Activated CD8-positive, alpha-beta T cell treated with anti-CD3 and anti-CD28 coated beads, Interleukin-2, amount 10 ng/mL, durations not matched to agents 7 days and 5 days (primary cell): ENCODE measurements at regions not wholly inside any gene's neighbourhood (a gene's known extent, or its start where the extent isn't known, plus 50 kb on each side); places are given as distances from the start of the nearest gene placed in this dataset.

Experiments
- ATAC-seq: fragments of 150-1000 bp; cut with Tn5 transposase; one replicate; pipeline ENCODE4 v1.10.0; 2021; ENCODE audit warnings: moderate library complexity
- CTCF ChIA-PET: fragments of 350-600 bp; sonication (Branson Sonifier 250); formaldehyde crosslinking; loops from one replicate; lab custom pipeline; 2021; ENCODE audit warnings: antibody characterized with exemption; lab: Charles Lee
- POLR2A ChIA-PET: fragments of 350-600 bp; sonication (Branson Sonifier 250); formaldehyde crosslinking; loops from one replicate; lab custom pipeline; 2021; ENCODE audit warnings: antibody characterized with exemption; lab: Charles Lee
- DNase-seq: peaks from one replicate; pipeline ENCODE4 v3.0.0-alpha.2; 2020
- H3K27ac Mint-ChIP-seq: one replicate; pipeline ENCODE4 v1.8.0; 2021; ENCODE audit warnings: mild to moderate bottlenecking, mixed read lengths
- H3K27me3 Mint-ChIP-seq: one replicate; pipeline ENCODE4 v1.8.0; 2021; ENCODE audit warnings: low read depth, mixed read lengths
- H3K36me3 Mint-ChIP-seq: one replicate; pipeline ENCODE4 v1.8.0; 2021; ENCODE audit warnings: low read depth, mixed read lengths
- H3K4me1 Mint-ChIP-seq: one replicate; pipeline ENCODE4 v1.8.0; 2021; ENCODE audit warnings: low read depth, mixed read lengths
- H3K4me3 Mint-ChIP-seq: one replicate; pipeline ENCODE4 v1.8.0; 2021; ENCODE audit warnings: mild to moderate bottlenecking, mixed read lengths
- H3K9me3 Mint-ChIP-seq: one replicate; pipeline ENCODE4 v1.8.0; 2022; ENCODE audit warnings: mixed read lengths; ENCODE audit not compliant: insufficient read depth

DNA sequence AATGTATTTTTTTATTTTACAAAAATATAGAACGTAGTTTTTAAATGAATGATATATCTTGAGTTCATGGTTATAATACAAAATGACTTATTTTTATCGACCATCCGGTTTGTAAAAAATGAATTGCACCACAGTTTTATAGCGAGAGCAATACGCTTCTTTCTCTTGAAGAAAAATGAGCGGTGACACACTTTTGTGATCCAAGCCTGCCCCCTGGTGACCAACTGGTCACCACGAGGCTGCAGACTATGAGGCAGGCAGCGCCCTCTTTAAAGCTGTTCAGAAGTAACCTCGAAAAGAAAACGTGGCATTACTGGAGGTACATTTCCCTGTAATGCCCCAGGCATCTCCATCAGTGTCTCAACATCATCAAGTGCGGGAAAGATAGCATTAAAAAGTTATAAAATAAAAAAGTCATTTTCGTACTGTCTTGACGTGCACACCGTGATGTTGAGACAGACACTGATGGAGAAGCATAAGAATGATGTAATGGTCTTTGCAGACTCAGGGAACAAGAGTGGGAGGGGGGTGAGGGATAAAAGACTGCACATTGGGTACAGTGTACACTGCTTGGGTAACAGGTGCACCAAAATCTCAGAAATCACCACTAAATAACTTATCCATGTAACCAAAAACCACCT, 734.2 kb upstream of the ADAMTS5 start:
- no peaks in the 10 kb centered on the region for H3K27me3 Mint-ChIP-seq
- POLR2A ChIA-PET = no interaction called here
- H3K9me3 Mint-ChIP-seq = no peaks in the 10 kb centered on the region
- no peaks in the 10 kb centered on the region for H3K4me1 Mint-ChIP-seq
- ATAC-seq (peak; percentile 47), DNase-seq (peak; percentile 70)
- H3K36me3 Mint-ChIP-seq = no peaks in the 10 kb centered on the region
- H3K27ac Mint-ChIP-seq = no peak overlapping the region
- CTCF ChIA-PET = interaction anchor here (1.0 to 2.3 kb wide), 3 partner anchors 817 to 1044 kb away, joined by 3 to 8 read pairs (median 4); no protein-coding TSS in a partner anchor
- H3K4me3 Mint-ChIP-seq = no peak overlapping the region

DNA sequence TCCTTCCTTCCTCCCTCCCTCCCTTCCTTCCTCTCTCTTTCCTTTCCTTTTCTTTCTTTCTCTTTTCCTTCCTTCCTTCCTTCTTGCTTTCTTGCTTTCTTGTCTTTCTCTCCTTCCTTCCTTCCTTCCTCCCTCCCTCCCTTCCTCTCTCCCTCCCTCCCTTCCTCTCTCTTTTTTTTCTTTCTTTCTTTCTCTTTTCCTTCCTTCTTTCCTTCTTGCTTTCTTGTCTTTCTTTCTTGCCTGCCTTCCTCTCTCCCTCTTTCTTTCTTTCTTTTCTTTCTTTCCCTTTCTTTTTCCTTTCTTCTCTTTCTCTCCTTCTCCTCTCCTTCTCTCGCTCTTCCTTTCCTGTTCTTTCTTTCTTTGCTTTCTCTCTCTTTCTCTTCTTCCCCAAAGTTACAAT, 728.4 kb upstream of the ADAMTS5 start:
- no peaks in the 10 kb centered on the region for H3K36me3 Mint-ChIP-seq
- no peak overlapping the region for H3K4me3 Mint-ChIP-seq
- no peaks in the 10 kb centered on the region for H3K4me1 Mint-ChIP-seq
- no peak for DNase-seq
- ChIA-PET CTCF (no interaction called here), POLR2A (no interaction called here)
- no peak for ATAC-seq
- H3K27me3 Mint-ChIP-seq = no peaks in the 10 kb centered on the region
- H3K27ac Mint-ChIP-seq = no peak overlapping the region
- peaks cover 4% of the 10 kb centered on the region for H3K9me3 Mint-ChIP-seq

DNA sequence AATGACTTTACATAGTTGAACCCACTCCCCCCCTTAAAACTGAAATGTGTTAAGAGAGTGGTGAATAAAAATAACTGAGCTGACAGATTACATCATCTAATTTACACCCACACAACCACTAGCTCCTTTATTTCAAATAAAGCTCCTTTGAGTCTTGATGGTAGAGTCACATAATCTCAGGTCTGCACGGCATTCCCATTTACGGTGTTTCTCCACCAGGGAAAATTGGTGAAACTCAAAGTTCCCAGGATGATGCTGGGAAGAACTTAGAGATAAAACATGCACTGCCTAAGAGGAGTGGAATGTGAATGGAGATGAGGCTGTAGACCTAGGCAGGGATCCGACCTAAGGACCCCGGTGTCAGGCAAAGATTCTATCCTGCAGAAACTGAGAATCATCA, 727.8 kb upstream of the ADAMTS5 start:
- H3K4me1 Mint-ChIP-seq = no peaks in the 10 kb centered on the region
- POLR2A ChIA-PET = no interaction called here
- H3K9me3 Mint-ChIP-seq = peaks cover 4% of the 10 kb centered on the region

DNA sequence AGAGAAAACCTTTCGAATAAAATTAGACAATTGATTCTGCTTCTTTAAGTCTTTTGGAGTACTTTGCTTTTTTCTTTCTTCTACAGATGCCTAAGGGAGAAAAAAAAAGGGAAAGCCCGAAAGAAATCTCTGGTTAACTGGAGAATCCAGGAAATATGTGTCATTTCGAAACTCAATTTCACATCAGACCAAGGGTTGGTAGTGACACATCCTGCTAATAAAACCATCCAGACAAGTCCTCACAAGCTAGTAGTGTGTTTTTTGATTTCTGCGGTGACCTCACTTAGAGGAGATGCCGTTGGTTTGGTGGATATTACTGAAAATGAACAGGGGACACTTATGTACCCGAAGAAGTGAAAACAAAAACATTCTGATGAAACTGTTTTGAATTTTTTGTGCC, 726.5 kb upstream of the ADAMTS5 start:
- H3K9me3 Mint-ChIP-seq = peaks cover 9% of the 10 kb centered on the region
- H3K4me3 Mint-ChIP-seq = no peak overlapping the region
- H3K27me3 Mint-ChIP-seq = no peaks in the 10 kb centered on the region
- ATAC-seq (no peak), DNase-seq (no peak)
- ChIA-PET POLR2A (no interaction called here), CTCF (no interaction called here)
- H3K36me3 Mint-ChIP-seq = no peaks in the 10 kb centered on the region
- H3K27ac Mint-ChIP-seq = no peak overlapping the region
- no peaks in the 10 kb centered on the region for H3K4me1 Mint-ChIP-seq

More for the DNA sequence above, 727.8 kb upstream of the ADAMTS5 start:
- H3K27me3 Mint-ChIP-seq = no peaks in the 10 kb centered on the region
- no peak overlapping the region for H3K27ac Mint-ChIP-seq
- no peaks in the 10 kb centered on the region for H3K36me3 Mint-ChIP-seq
- CTCF ChIA-PET = no interaction called here
- ATAC-seq (no peak), DNase-seq (no peak)
- H3K4me3 Mint-ChIP-seq = no peak overlapping the region

DNA sequence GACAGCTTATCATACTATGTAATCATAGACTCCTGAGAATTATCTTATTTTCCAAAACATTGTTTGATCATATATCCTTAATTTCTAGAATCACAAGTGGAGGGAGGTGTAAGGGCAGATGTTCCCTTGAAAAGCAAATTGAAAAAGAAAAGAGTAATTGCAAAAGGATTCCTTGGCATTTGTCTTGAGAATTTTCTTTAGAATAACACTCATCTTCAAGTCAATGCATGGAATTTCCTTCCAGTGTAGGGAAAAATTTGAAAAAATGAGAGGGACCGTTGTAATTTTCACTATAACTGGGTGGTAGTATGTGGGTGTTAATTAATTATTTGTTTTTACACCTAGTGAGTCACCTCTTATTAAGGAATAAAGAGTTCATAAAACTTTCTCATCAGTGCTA, 724.6 kb upstream of the ADAMTS5 start:
- H3K27ac Mint-ChIP-seq = no peak overlapping the region
- H3K36me3 Mint-ChIP-seq = no peaks in the 10 kb centered on the region
- DNase-seq = no peak
- no peaks in the 10 kb centered on the region for H3K27me3 Mint-ChIP-seq
- H3K4me1 Mint-ChIP-seq = no peaks in the 10 kb centered on the region
- H3K4me3 Mint-ChIP-seq = no peak overlapping the region
- ATAC-seq = no peak
- POLR2A ChIA-PET = no interaction called here
- peaks cover 17% of the 10 kb centered on the region for H3K9me3 Mint-ChIP-seq
- CTCF ChIA-PET = no interaction called here

DNA sequence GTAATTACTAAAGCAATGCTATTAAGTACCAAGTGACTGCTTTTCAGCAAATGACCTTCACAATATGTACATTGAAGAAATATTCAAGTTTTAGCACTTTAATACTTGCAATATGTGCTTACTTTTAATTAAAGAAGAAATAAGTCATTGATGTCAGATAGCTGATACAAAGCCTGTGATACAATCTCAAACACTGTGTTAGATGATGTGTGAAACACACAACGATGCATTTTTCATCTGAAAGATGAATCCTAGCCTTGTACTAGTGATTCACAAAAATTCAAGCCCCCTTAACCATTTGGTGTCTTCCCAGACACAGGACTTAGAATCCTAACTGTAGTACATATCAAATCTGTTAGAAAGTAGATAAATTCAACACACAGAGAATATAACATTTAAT, 724.1 kb upstream of the ADAMTS5 start:
- Mint-ChIP-seq H3K4me3 (no peak overlapping the region), H3K27me3 (no peaks in the 10 kb centered on the region), H3K27ac (no peak overlapping the region), H3K4me1 (no peaks in the 10 kb centered on the region), H3K36me3 (no peaks in the 10 kb centered on the region), H3K9me3 (peaks cover 17% of the 10 kb centered on the region)
- no peak for DNase-seq
- ChIA-PET CTCF (no interaction called here), POLR2A (no interaction called here)
- no peak for ATAC-seq

DNA sequence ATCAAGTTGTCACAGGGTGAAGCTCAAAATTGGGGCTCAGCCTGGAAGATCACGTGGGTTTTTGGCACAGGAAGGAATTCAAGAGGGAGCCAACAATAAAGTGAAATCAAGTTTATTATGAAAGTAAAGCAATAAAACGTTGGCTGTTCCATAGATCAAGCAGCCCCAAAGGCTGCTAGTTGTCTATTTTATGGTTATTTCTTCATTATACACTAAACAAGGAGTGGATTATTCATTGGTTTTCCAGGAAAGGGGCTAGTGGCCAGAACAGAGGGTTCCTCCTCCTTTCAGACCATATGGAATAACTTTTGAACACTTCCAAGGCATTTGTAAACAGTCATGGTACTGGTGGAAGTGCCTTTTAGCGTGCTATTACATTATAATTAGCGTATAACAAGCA, 723.5 kb upstream of the ADAMTS5 start:
- POLR2A ChIA-PET = no interaction called here
- no peaks in the 10 kb centered on the region for H3K4me1 Mint-ChIP-seq
- no peaks in the 10 kb centered on the region for H3K27me3 Mint-ChIP-seq
- no peak overlapping the region for H3K27ac Mint-ChIP-seq
- CTCF ChIA-PET = no interaction called here
- H3K36me3 Mint-ChIP-seq = no peaks in the 10 kb centered on the region
- no peak for ATAC-seq
- H3K9me3 Mint-ChIP-seq = peaks cover 17% of the 10 kb centered on the region
- DNase-seq = no peak
- no peak overlapping the region for H3K4me3 Mint-ChIP-seq

DNA sequence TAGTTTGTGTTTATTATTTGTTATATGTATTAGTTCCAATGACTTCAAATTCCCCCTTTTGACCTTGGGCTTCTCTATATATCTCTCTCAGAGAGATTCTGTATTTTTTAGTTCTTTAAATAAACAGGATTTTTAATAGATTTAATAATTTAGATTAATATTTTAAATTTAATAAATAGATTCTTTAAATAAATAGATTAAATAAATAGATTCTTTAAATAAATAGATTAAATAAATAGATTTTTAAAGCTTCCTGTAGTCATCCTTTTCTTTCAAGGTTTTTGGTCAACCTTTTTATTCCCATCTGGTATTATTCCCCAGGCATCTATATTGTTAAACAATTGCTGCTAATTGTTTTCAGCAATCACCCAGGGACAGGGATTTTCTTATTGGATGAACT, 721.9 kb upstream of the ADAMTS5 start:
- no peak overlapping the region for H3K4me3 Mint-ChIP-seq
- ATAC-seq = no peak
- no peaks in the 10 kb centered on the region for H3K36me3 Mint-ChIP-seq
- CTCF ChIA-PET = no interaction called here
- H3K27ac Mint-ChIP-seq = no peak overlapping the region
- H3K4me1 Mint-ChIP-seq = no peaks in the 10 kb centered on the region
- H3K27me3 Mint-ChIP-seq = no peaks in the 10 kb centered on the region
- peaks cover 16% of the 10 kb centered on the region for H3K9me3 Mint-ChIP-seq
- DNase-seq = no peak
- POLR2A ChIA-PET = no interaction called here

DNA sequence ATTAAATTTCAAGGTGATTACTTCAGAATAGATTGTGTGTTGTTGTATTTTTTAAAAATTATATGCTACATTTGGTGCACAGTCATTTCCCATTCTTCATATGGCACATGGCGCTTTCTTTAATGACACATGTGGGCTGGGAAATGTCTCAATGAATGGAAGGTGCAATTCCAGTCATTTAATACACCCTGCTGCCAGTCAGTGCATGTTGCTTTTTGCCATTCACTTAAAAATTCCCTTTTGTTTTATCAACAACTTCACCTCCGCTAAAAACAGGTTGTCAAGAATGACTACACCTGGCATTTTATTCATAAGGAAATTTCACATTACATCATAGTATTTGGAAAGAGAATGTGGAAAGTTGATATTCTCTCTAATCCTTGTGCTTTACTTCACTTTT, 716.4 kb upstream of the ADAMTS5 start:
- DNase-seq = no peak
- Mint-ChIP-seq H3K9me3 (peaks cover 10% of the 10 kb centered on the region), H3K27me3 (no peaks in the 10 kb centered on the region), H3K36me3 (no peaks in the 10 kb centered on the region), H3K4me1 (no peaks in the 10 kb centered on the region), H3K4me3 (no peak overlapping the region), H3K27ac (no peak overlapping the region)
- CTCF ChIA-PET = no interaction called here
- no peak for ATAC-seq
- POLR2A ChIA-PET = no interaction called here

DNA sequence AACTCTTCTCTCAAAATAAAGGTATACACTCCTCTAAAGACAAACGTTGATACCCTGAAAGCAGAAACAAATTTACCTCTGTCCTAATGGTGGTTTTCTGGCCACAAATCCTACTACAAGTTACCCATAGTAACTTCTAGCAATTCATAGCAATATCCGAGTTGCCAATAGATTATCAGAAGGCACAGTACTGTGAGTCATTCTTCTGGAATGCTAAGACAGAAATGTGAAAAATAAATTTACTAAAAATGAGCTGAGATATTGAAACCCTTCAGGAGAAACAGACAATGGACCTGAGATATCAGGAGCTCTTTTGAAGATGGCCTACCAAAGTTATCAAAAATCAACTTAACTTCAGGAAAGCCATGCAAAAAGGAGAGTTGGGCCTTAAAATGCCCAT, 715.0 kb upstream of the ADAMTS5 start:
- CTCF ChIA-PET = no interaction called here
- H3K4me1 Mint-ChIP-seq = no peaks in the 10 kb centered on the region
- H3K27me3 Mint-ChIP-seq = no peaks in the 10 kb centered on the region
- peaks cover 3% of the 10 kb centered on the region for H3K9me3 Mint-ChIP-seq
- DNase-seq (no peak), ATAC-seq (no peak)
- POLR2A ChIA-PET = no interaction called here
- no peak overlapping the region for H3K4me3 Mint-ChIP-seq
- no peaks in the 10 kb centered on the region for H3K36me3 Mint-ChIP-seq
- H3K27ac Mint-ChIP-seq = no peak overlapping the region

DNA sequence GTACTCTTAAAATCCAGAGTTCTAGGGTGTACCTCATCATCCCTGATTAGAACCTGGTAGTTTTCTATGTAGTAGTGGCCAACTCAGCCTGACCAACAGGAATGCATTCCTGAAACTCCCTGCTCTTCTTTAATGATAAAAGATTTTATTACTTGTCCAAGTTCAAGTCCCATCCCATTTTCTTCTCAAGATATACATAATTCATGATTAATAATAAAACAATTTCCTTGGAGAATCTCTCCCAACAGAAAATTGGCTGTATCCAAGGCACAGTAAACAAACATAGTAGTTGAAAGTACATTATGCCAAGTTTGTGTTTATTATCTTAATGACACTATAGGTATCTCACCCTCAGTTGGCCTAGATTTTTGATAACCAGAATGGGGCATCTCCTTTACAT, 714.1 kb upstream of the ADAMTS5 start:
- DNase-seq = no peak
- Mint-ChIP-seq H3K4me1 (no peaks in the 10 kb centered on the region), H3K4me3 (no peak overlapping the region), H3K9me3 (peaks cover 3% of the 10 kb centered on the region), H3K27ac (no peak overlapping the region), H3K27me3 (no peaks in the 10 kb centered on the region), H3K36me3 (no peaks in the 10 kb centered on the region)
- ATAC-seq = no peak
- CTCF ChIA-PET = no interaction called here
- POLR2A ChIA-PET = no interaction called here

DNA sequence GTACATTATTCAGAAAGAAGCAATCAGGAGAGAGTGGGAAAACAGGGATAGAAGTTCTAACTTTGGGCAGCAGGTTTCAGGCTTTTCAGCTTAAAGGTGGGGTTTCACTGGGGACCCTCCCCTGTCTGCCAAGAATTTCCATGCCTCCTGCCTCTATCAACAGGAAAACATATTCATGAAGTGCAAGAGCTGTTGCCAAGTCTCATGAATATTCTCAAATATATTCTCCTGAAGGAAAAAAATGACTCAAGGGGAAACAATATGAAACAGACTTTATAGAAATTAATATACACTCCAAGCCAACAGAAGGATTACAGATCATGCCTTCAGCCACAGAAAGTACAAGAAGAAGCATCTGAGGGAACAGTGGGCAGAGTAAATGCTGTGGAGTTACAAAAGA, 713.3 kb upstream of the ADAMTS5 start:
- CTCF ChIA-PET = no interaction called here
- Mint-ChIP-seq H3K4me3 (no peak overlapping the region), H3K27me3 (no peaks in the 10 kb centered on the region)

DNA sequence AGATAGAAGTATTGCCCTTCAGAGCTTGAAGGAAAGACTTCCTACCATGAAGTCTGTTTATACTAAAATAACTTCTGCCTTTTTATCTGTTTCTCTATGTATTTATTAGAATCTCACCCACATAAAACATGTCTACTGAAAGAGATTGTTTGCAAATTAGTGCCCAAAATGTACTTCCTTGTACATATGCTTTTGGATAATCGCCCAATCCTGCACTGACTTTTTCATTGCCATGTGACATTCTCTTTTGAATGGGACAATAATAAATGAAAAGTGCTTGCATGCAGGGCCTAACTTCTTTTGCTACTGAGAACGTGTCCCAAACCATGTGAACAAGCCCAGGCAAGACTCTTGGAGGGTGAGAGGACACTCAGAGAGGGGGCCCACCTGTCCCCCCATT, 711.6 kb upstream of the ADAMTS5 start:
- DNase-seq = no peak
- Mint-ChIP-seq H3K9me3 (no peaks in the 10 kb centered on the region), H3K4me1 (no peaks in the 10 kb centered on the region), H3K4me3 (no peak overlapping the region), H3K36me3 (no peaks in the 10 kb centered on the region), H3K27me3 (no peaks in the 10 kb centered on the region), H3K27ac (no peak overlapping the region)
- ChIA-PET CTCF (no interaction called here), POLR2A (no interaction called here)
- ATAC-seq = no peak

More for the DNA sequence above, 713.3 kb upstream of the ADAMTS5 start:
- no peak overlapping the region for H3K27ac Mint-ChIP-seq
- no peak for DNase-seq
- no peaks in the 10 kb centered on the region for H3K4me1 Mint-ChIP-seq
- POLR2A ChIA-PET = interaction anchor here (0.6 kb wide), 1 partner anchor 107 kb away, joined by 3 read pairs; no protein-coding TSS in a partner anchor
- no peak for ATAC-seq
- no peaks in the 10 kb centered on the region for H3K36me3 Mint-ChIP-seq
- H3K9me3 Mint-ChIP-seq = peaks cover 3% of the 10 kb centered on the region
